Activated T-helper 17 cell treated with anti-CD3 and anti-CD28 coated beads, Interleukin-2, amount 50 U/mL, for 72 hours (primary cell): ENCODE measurements at regions not wholly inside any gene's neighbourhood (a gene's known extent, or its start where the extent isn't known, plus 50 kb on each side); places are given as distances from the start of the nearest gene placed in this dataset.

Source experiments
- ATAC-seq: fragments of 150-1000 bp; cut with Tn5 transposase; replicated peaks from 2 replicates; pipeline ENCODE4 v1.10.0; 2021; ENCODE audit warnings: mild to moderate bottlenecking, moderate library complexity
- H3K27ac Mint-ChIP-seq: one replicate; pipeline ENCODE4 v1.8.0; 2022; ENCODE audit warnings: mixed read lengths
- H3K27me3 Mint-ChIP-seq: one replicate; pipeline ENCODE4 v1.8.0; 2022; ENCODE audit warnings: mixed read lengths
- H3K36me3 Mint-ChIP-seq: one replicate; pipeline ENCODE4 v1.8.0; 2022; ENCODE audit warnings: low read depth, mild to moderate bottlenecking, mixed read lengths
- H3K4me1 Mint-ChIP-seq: one replicate; pipeline ENCODE4 v1.8.0; 2022; ENCODE audit warnings: mixed read lengths
- H3K4me3 Mint-ChIP-seq: one replicate; pipeline ENCODE4 v1.8.0; 2022; ENCODE audit warnings: mild to moderate bottlenecking, mixed read lengths
- H3K9me3 Mint-ChIP-seq: one replicate; pipeline ENCODE4 v1.8.0; 2022; ENCODE audit warnings: mixed read lengths

GRCh38 chr2:104744537-104744936 lies 109.4 kb upstream of the POU3F3 start:
- Mint-ChIP-seq H3K27me3 (peaks cover 7% of the 10 kb centered on the region), H3K27ac (no peak overlapping the region), H3K36me3 (no peaks in the 10 kb centered on the region), H3K4me1 (no peaks in the 10 kb centered on the region), H3K4me3 (no peak overlapping the region), H3K9me3 (no peaks in the 10 kb centered on the region)
- no peak for ATAC-seq

DNA sequence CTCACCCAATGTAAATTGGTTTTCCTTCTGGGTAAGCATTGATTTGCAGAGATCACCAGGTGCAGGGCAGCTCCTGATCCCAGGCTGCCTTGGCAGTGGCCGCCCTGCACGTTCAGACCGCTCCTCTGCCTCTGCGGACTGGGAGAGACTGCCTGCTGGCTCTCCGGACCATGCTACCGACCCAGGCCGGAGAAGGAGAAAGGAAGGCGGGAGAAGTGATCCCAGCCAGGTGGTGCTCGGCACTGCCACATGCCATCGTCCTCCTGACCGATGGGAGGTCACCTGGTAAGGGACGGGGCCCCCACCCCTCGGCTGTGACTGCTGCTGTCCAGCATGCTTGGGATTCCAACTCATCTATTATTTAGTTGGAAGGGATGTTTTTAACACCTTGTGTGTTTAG lies 108.1 kb upstream of the POU3F3 start:
- Mint-ChIP-seq H3K27me3 (peaks cover 13% of the 10 kb centered on the region), H3K27ac (no peak overlapping the region), H3K4me3 (no peak overlapping the region), H3K9me3 (no peaks in the 10 kb centered on the region), H3K4me1 (no peaks in the 10 kb centered on the region), H3K36me3 (no peaks in the 10 kb centered on the region)
- ATAC-seq = no peak

- H3K27ac Mint-ChIP-seq = no peak overlapping the region
- H3K27me3 Mint-ChIP-seq = peaks cover 13% of the 10 kb centered on the region
- H3K4me3 Mint-ChIP-seq = no peak overlapping the region
- H3K4me1 Mint-ChIP-seq = no peaks in the 10 kb centered on the region
- no peak for ATAC-seq
- H3K9me3 Mint-ChIP-seq = no peaks in the 10 kb centered on the region
- H3K36me3 Mint-ChIP-seq = no peaks in the 10 kb centered on the region
These were observed 107.6 kb upstream of the POU3F3 start for GRCh38 chr2:104746299-104746698.

GRCh38 chr2:104746858-104747257 lies 107.1 kb upstream of the POU3F3 start:
- Mint-ChIP-seq H3K27ac (no peak overlapping the region), H3K27me3 (peaks cover 13% of the 10 kb centered on the region), H3K36me3 (no peaks in the 10 kb centered on the region), H3K4me1 (no peaks in the 10 kb centered on the region), H3K4me3 (no peak overlapping the region), H3K9me3 (no peaks in the 10 kb centered on the region)
- ATAC-seq = no peak

DNA sequence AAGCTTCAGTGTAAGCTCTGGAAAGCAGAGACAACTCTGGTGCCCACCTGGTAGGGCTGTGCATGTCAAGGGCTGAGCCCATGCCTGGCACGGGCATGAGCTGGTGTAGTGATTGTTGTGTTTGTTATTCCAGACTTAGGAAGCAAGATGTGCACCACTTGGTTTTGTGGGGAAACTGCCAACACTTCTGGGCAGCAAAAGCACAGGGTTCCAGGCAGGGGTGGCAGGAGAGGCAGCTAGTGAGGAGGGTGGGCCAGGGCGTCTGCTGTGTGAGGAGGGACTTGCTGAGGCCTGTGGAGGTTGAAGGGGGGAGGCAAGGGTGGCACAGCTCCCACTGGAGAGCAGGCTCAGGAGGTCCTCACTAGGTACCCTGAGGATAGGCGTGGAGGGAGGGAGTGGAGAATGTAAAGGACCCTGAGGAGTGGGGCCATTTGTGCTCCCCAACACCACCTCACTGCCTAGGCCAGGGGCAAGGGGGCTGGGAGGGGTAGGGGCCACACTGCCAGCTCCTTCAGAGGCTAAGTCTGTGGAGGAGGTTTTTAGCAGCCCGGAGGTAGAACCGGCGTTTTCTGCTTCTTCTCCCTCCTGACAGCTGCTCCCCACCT lies 104.0 kb upstream of the POU3F3 start:
- no peaks in the 10 kb centered on the region for H3K36me3 Mint-ChIP-seq
- no peaks in the 10 kb centered on the region for H3K9me3 Mint-ChIP-seq
- H3K4me3 Mint-ChIP-seq = no peak overlapping the region
- H3K4me1 Mint-ChIP-seq = no peaks in the 10 kb centered on the region
- peaks cover 6% of the 10 kb centered on the region for H3K27me3 Mint-ChIP-seq
- ATAC-seq = no peak
- no peak overlapping the region for H3K27ac Mint-ChIP-seq

DNA sequence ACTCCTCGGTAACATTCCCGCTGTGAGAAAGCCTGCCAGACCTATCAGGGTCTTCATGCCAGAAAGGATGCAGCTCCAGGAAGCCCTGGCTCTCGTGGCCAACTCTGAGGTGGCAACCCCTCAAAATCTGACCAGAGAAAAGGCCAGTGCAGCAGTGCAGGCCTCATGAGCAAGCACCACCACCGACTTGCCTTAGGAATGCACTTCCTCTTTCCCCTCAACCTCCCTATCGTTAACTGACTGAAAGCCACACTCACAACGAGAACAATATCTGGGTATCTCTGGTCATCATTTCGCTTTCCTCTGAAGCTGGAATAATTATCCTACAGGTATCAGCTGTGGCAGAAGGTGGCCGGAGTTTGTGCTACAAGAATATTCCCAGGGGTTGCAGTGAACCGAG lies 101.4 kb upstream of the POU3F3 start:
- Mint-ChIP-seq H3K36me3 (no peaks in the 10 kb centered on the region), H3K27ac (no peak overlapping the region), H3K4me1 (no peaks in the 10 kb centered on the region), H3K9me3 (no peaks in the 10 kb centered on the region), H3K27me3 (peaks cover 6% of the 10 kb centered on the region), H3K4me3 (no peak overlapping the region)
- ATAC-seq = no peak

DNA sequence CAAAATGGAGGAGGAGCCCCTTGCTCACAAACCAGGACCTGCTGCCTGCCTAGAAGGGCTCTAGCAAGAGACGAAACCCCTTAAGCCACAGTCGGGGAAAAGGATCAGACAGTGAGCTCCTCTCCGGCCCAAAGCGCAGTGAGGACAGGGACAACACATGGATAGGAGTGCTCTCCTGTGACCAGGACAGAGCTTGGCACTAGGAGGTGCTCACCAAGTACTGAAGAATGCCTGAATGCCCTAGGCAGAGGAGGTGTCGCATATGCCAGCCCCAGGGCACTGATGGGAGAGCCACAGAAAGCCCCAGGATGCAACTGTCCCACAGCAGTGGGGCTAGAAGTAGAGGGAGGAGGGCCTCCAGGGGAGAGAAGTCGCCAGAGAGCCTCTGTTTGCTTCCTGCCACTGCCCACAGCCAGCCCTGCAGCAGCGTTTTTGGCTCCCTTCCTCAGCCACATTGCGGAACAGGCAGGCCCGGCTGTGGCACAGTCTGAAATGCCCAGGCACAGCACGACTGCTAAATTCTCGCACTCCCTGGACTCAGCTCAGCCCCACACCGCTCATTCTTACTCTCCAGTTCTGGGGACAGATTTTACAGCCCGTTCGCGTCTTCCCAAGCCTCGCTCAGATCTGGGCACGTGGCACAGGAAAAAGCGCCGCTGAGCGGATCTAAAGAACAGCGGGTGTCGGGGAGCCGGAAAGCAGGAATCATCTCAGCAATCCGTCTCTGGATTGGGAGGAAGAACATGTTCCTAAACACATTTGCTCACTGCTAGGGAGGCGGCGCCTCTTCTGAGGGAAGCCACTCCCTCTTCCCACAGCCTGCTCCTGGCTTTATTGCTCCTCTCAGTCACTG lies 98.7 kb upstream of the POU3F3 start:
- H3K4me1 Mint-ChIP-seq = no peaks in the 10 kb centered on the region
- no peaks in the 10 kb centered on the region for H3K36me3 Mint-ChIP-seq
- no peak for ATAC-seq
- no peak overlapping the region for H3K4me3 Mint-ChIP-seq
- H3K27ac Mint-ChIP-seq = no peak overlapping the region
- H3K27me3 Mint-ChIP-seq = peaks cover 10% of the 10 kb centered on the region
- H3K9me3 Mint-ChIP-seq = no peaks in the 10 kb centered on the region

GRCh38 chr2:104756118-104756517 lies 97.8 kb upstream of the POU3F3 start:
- no peak overlapping the region for H3K27ac Mint-ChIP-seq
- peaks cover 4% of the 10 kb centered on the region for H3K27me3 Mint-ChIP-seq
- no peaks in the 10 kb centered on the region for H3K4me1 Mint-ChIP-seq
- no peak overlapping the region for H3K4me3 Mint-ChIP-seq
- H3K36me3 Mint-ChIP-seq = no peaks in the 10 kb centered on the region
- no peak for ATAC-seq
- H3K9me3 Mint-ChIP-seq = no peaks in the 10 kb centered on the region

GRCh38 chr2:104757056-104757455 lies 96.9 kb upstream of the POU3F3 start:
- Mint-ChIP-seq H3K27me3 (peaks cover 4% of the 10 kb centered on the region), H3K36me3 (no peaks in the 10 kb centered on the region), H3K4me1 (no peaks in the 10 kb centered on the region), H3K9me3 (no peaks in the 10 kb centered on the region), H3K4me3 (no peak overlapping the region), H3K27ac (no peak overlapping the region)
- no peak for ATAC-seq

GRCh38 chr2:104758199-104758620 lies 95.7 kb upstream of the POU3F3 start:
- no peaks in the 10 kb centered on the region for H3K36me3 Mint-ChIP-seq
- no peaks in the 10 kb centered on the region for H3K4me1 Mint-ChIP-seq
- H3K27ac Mint-ChIP-seq = no peak overlapping the region
- no peaks in the 10 kb centered on the region for H3K9me3 Mint-ChIP-seq
- no peak overlapping the region for H3K4me3 Mint-ChIP-seq
- peaks cover 5% of the 10 kb centered on the region for H3K27me3 Mint-ChIP-seq
- ATAC-seq = no peak

DNA sequence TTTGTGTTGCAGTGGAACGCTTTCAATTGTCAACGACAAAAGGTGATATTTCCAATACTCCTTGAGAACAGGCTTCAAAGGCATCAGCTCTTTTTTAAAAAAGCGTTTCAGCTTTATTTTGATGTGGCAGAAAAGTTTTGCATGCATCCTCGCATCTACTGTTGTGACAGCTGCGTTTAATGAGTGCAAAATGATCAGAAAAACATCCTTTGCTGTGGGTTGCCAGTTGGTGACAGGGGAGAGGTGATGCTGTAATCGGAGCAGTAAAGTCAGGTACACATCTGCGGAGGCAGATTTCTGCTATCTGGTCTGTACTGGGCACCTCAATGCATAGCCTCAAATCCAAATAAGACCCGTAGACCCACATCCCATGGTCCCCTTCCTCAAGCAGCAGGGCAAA lies 91.9 kb upstream of the POU3F3 start:
- no peak overlapping the region for H3K27ac Mint-ChIP-seq
- no peaks in the 10 kb centered on the region for H3K36me3 Mint-ChIP-seq
- H3K4me3 Mint-ChIP-seq = no peak overlapping the region
- peaks cover 8% of the 10 kb centered on the region for H3K27me3 Mint-ChIP-seq
- no peak for ATAC-seq
- no peaks in the 10 kb centered on the region for H3K4me1 Mint-ChIP-seq
- H3K9me3 Mint-ChIP-seq = no peaks in the 10 kb centered on the region

GRCh38 chr2:104766683-104767082 lies 87.2 kb upstream of the POU3F3 start:
- Mint-ChIP-seq H3K4me3 (no peak overlapping the region), H3K4me1 (no peaks in the 10 kb centered on the region), H3K27me3 (peaks cover 4% of the 10 kb centered on the region), H3K9me3 (no peaks in the 10 kb centered on the region), H3K36me3 (no peaks in the 10 kb centered on the region), H3K27ac (no peak overlapping the region)
- no peak for ATAC-seq

DNA sequence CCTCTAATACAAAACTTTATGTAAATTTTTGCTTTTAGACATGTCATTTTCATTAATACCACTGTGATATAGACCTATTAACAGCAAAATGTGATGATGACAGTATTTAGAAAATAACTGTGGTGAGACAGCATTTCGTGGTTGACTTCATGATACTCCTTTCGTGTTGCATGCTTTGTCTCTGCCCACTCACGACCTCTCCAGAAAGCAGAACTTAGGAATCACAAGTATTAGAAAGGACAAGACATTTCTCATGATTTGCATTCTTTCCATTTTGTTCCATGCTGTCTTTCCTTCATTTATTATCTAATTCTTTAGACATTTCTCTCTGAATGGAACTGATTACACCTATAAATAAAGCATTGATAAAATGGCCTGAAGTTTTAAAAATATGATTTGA lies 85.2 kb upstream of the POU3F3 start:
- ATAC-seq = no peak
- no peaks in the 10 kb centered on the region for H3K36me3 Mint-ChIP-seq
- H3K4me1 Mint-ChIP-seq = no peaks in the 10 kb centered on the region
- no peak overlapping the region for H3K27ac Mint-ChIP-seq
- no peak overlapping the region for H3K4me3 Mint-ChIP-seq
- no peaks in the 10 kb centered on the region for H3K27me3 Mint-ChIP-seq
- H3K9me3 Mint-ChIP-seq = peaks cover 3% of the 10 kb centered on the region

- no peaks in the 10 kb centered on the region for H3K36me3 Mint-ChIP-seq
- no peak overlapping the region for H3K4me3 Mint-ChIP-seq
- H3K27ac Mint-ChIP-seq = no peak overlapping the region
- H3K27me3 Mint-ChIP-seq = no peaks in the 10 kb centered on the region
- H3K4me1 Mint-ChIP-seq = no peaks in the 10 kb centered on the region
- H3K9me3 Mint-ChIP-seq = peaks cover 3% of the 10 kb centered on the region
- ATAC-seq = no peak
These were observed 84.8 kb upstream of the POU3F3 start for GRCh38 chr2:104769096-104769495.

DNA sequence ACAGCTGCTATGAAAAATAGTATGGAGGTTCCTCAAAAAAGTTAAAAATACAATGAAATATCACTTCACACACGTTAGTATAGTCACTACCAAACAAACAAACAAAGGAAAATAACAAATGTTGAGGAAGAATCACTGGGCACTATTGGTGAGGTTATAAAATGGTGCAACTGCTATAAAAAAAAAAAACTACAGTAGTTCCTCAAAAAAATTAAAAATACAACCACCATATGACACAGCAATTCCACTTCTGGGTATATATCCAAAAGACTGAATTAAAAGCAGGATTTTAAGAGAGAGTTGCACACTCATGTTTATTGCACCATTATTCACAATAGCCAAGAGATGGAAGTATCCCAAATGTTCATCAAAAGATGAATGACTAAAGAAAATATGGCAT lies 80.9 kb upstream of the POU3F3 start:
- no peaks in the 10 kb centered on the region for H3K4me1 Mint-ChIP-seq
- H3K36me3 Mint-ChIP-seq = no peaks in the 10 kb centered on the region
- H3K4me3 Mint-ChIP-seq = no peak overlapping the region
- H3K27me3 Mint-ChIP-seq = peaks cover 4% of the 10 kb centered on the region
- peaks cover 6% of the 10 kb centered on the region for H3K9me3 Mint-ChIP-seq
- ATAC-seq = no peak
- H3K27ac Mint-ChIP-seq = no peak overlapping the region
